ENCODE measurements at regions not wholly inside any gene's neighbourhood (a gene's known extent, or its start where the extent isn't known, plus 50 kb on each side); places are given as distances from the start of the nearest gene placed in this dataset.

- TF ChIP-seq, protein P1, sequence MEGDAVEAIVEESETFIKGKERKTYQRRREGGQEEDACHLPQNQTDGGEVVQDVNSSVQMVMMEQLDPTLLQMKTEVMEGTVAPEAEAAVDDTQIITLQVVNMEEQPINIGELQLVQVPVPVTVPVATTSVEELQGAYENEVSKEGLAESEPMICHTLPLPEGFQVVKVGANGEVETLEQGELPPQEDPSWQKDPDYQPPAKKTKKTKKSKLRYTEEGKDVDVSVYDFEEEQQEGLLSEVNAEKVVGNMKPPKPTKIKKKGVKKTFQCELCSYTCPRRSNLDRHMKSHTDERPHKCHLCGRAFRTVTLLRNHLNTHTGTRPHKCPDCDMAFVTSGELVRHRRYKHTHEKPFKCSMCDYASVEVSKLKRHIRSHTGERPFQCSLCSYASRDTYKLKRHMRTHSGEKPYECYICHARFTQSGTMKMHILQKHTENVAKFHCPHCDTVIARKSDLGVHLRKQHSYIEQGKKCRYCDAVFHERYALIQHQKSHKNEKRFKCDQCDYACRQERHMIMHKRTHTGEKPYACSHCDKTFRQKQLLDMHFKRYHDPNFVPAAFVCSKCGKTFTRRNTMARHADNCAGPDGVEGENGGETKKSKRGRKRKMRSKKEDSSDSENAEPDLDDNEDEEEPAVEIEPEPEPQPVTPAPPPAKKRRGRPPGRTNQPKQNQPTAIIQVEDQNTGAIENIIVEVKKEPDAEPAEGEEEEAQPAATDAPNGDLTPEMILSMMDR (IDR thresholded peaks at IDR 0.05): no peak
- no peak for TF ChIP-seq POLR2AphosphoS5 (IDR thresholded peaks at IDR 0.05)
Measured at GRCh38 chr20:52034581-52034980, 157.0 kb downstream of the ZFP64 start.
